ENCODE measurements at regions not wholly inside any gene's neighbourhood (a gene's known extent, or its start where the extent isn't known, plus 50 kb on each side); places are given as distances from the start of the nearest gene placed in this dataset.

GRCh38 chr7:46191296-46191695 is 270.2 kb upstream of the IGFBP3 start (continued):
- TF ChIP-seq TCF7L2 (IDR thresholded peaks at IDR 0.05; ENCODE audit: borderline replicate concordance, extremely low read depth, insufficient read depth, insufficient read length): no peak
- TF ChIP-seq RAD21 (IDR thresholded peaks at IDR 0.05; ENCODE audit: low read depth): no peak
- no peak for TF ChIP-seq FOSL1 (IDR thresholded peaks at IDR 0.05; ENCODE audit: low read depth)
- no peak for TF ChIP-seq YY1 (IDR thresholded peaks at IDR 0.05; ENCODE audit: extremely low read depth, insufficient replicate concordance, low read depth, low read length)
- no peak for TF ChIP-seq ATF3 (IDR thresholded peaks at IDR 0.05)
- TF ChIP-seq EGR1 (IDR thresholded peaks at IDR 0.05; ENCODE audit: low read depth): no peak
- TF ChIP-seq JUND (IDR thresholded peaks at IDR 0.05): no peak
- TF ChIP-seq EZH2phosphoT487 (IDR thresholded peaks at IDR 0.05; ENCODE audit: borderline replicate concordance): no peak
- no peak for TF ChIP-seq ELF1 (IDR thresholded peaks at IDR 0.05; ENCODE audit: borderline replicate concordance, low read depth)

GRCh38 chr7:46189255-46189790 is 268.3 kb upstream of the IGFBP3 start:
- no peak for ATAC-seq
- ChIA-PET POLR2A (no interaction called here), CTCF (no interaction called here), RAD21 (ENCODE audit: low non-redundant PET in 1 of 2, low total read pairs in 2 of 2, uncharacterized antibody in 2 of 2, unreplicated experiment in 2 of 2) (no interaction called here)
- H3K36me3 ChIP-seq (ENCODE audit: control insufficient read depth in 1 of 2, insufficient read depth in 2 of 2, low read length in 2 of 2): no peaks in the 10 kb centered on the region
- TF ChIP-seq JUND (IDR thresholded peaks at IDR 0.05) (no peak), CBX3 (IDR thresholded peaks at IDR 0.05; ENCODE audit: low read depth) (no peak), POLR2AphosphoS5 (IDR thresholded peaks at IDR 0.05; ENCODE audit: low read depth, low read length) (no peak)
- intact Hi-C loops (cut with micrococcal nuclease): no loop called here
- no peaks in the 10 kb centered on the region for H3K9me2 ChIP-seq (ENCODE audit: insufficient read depth)
- no peak overlapping the region for H2AFZ ChIP-seq (ENCODE audit: low read depth, low read length, poor library complexity, severe bottlenecking)
- no TSS peak for BruUV-seq (replicated peaks)
- no peaks in the 10 kb centered on the region for H3K9me3 ChIP-seq (ENCODE audit: control insufficient read depth in 1 of 2, insufficient read depth in 1 of 2, low read depth in 1 of 2, low read length in 2 of 2)
- no peaks in the 10 kb centered on the region for H3K4me1 ChIP-seq (ENCODE audit: control insufficient read depth in 1 of 2, insufficient read depth in 2 of 2, low read length in 2 of 2)
- no peaks in the 10 kb centered on the region for H3K79me2 ChIP-seq (ENCODE audit: insufficient read depth, low read length)
- H4K20me1 ChIP-seq (ENCODE audit: insufficient read depth): no peaks in the 10 kb centered on the region
- DNase-seq (ENCODE audit: low read depth, low spot score): no peak
- no peak overlapping the region for H3K4me2 ChIP-seq (ENCODE audit: low read length)
- H3K27ac ChIP-seq (ENCODE audit: low read depth, low read length): no peak overlapping the region
- no peak overlapping the region for H3K4me3 ChIP-seq (replicated peaks in 1 of 2; ENCODE audit: low read depth in 1 of 2, low read length in 2 of 2)
- H3K27me3 ChIP-seq (ENCODE audit: insufficient read depth, low read length): no peaks in the 10 kb centered on the region
- no peak overlapping the region for H3K9ac ChIP-seq (ENCODE audit: low read length)
